ENCODE measurements at regions not wholly inside any gene's neighbourhood (a gene's known extent, or its start where the extent isn't known, plus 50 kb on each side); places are given as distances from the start of the nearest gene placed in this dataset.

- TF ChIP-seq POLR2AphosphoS5 (IDR thresholded peaks at IDR 0.05; ENCODE audit: low read depth, low read length) (no peak), TAF1 (IDR thresholded peaks at IDR 0.05; ENCODE audit: borderline replicate concordance, insufficient read depth, low read length) (no peak), REST (IDR thresholded peaks at IDR 0.05; ENCODE audit: insufficient read depth in 1 of 2, low read depth in 2 of 2, low read length in 2 of 2) (no peak)
Observed at GRCh38 chr5:124480022-124480421, 266.4 kb downstream of the ZNF608 start.
